HG02840 (cell line): ENCODE measurements at regions not wholly inside any gene's neighbourhood (a gene's known extent, or its start where the extent isn't known, plus 50 kb on each side); places are given as distances from the start of the nearest gene placed in this dataset.

Experiments used
- ATAC-seq: cut with Tn5 transposase; IDR thresholded peaks from one replicate; pipeline ENCODE4 v1.9.1; 2021; ENCODE audit warnings: mild to moderate bottlenecking, moderate library complexity, moderate number of reproducible peaks; ENCODE audit not compliant: unreplicated experiment, low FRiP score

GRCh38 chr14:46788994-46789393 is 137.4 kb upstream of the RPL10L start:
- ATAC-seq: no peak

- ATAC-seq: no peak
These were observed 130.7 kb upstream of the RPL10L start for GRCh38 chr14:46782281-46782680.

GRCh38 chr14:46769292-46769691 is 117.7 kb upstream of the RPL10L start:
- peak; percentile 97 for ATAC-seq

DNA sequence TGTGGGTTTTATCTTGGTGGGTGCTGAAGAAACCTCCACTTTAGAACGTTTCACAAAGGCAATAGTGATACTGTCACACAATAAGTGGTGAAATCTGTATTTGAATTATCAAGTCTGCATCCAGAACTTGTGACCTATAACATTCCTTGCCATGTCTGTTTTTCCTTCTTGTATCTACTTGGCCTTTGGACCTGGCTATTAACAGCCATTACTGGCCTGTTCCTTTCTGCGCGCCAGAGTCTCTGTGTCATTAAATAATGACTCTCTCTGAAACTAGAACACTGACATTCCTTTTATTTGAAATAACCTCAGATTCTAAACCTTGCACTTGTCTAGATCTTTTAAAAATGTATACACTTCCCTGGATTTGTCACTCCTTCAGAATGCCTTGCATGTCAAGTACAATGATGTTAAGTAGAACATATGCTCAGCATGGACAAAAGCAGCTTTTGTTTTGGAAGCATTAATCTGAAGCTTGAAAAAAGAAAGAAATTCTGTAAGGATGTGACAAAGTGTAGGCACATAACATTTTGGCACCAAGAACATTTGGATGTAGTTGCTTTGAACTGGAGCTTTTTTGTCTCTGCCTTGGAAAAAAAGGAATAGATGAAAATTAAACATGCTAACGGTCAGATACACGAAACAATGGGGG is 95.5 kb upstream of the RPL10L start:
- no peak for ATAC-seq

- ATAC-seq: no peak
These were observed 82.7 kb upstream of the RPL10L start for GRCh38 chr14:46734286-46734685.

DNA sequence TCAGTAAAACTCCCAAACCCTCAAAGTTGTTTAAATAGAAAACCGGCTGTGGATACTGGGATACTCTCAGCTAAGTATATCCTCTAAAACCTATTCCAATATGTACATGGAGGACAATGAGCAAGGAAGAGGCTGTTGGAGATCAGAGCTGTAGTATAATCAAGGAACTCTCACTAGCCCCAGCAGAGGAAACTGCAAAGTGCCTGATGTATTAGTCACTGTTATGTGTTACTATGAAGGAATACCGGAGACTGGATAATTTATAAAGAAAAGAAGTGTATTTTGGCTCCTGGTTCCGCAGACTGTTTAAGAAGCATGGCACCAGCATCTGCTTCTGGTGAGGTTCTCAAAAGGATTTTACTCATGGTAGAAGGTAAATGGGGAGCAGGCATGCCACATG is 65.6 kb upstream of the RPL10L start:
- no peak for ATAC-seq
